ENCODE measurements at regions not wholly inside any gene's neighbourhood (a gene's known extent, or its start where the extent isn't known, plus 50 kb on each side); places are given as distances from the start of the nearest gene placed in this dataset.

GRCh38 chr11:23948851-23949250 is 548.0 kb upstream of the LUZP2 start:
- H3K4me3 ChIP-seq, result no peak overlapping the region
- 69 to 79% (median 76%) methylated on average over 2 of the region's 2 CpGs for WGBS, 4 donors
- H3K4me1 ChIP-seq, result peaks cover 0 to 4% (median 0%) of the 10 kb centered on the region in 12 donors
- no peaks in the 10 kb centered on the region for H3K36me3 ChIP-seq
- TF ChIP-seq CTCF (IDR thresholded peaks at IDR 0.05), result no peak
- TF ChIP-seq POLR2A (IDR thresholded peaks at IDR 0.05), result no peak
- no peaks in the 10 kb centered on the region for H3K9me3 ChIP-seq
- ATAC-seq (no peak), DNase-seq (no peak)
- intact Hi-C loops (cut with DNase I), result no loop called here
- no peak overlapping the region for H3K27ac ChIP-seq
- no peaks in the 10 kb centered on the region for H3K27me3 ChIP-seq

- TF ChIP-seq CTCF (IDR thresholded peaks at IDR 0.05) (no peak), POLR2A (IDR thresholded peaks at IDR 0.05) (no peak)
Measured at GRCh38 chr11:23953951-23954710, 542.7 kb upstream of the LUZP2 start.

DNA sequence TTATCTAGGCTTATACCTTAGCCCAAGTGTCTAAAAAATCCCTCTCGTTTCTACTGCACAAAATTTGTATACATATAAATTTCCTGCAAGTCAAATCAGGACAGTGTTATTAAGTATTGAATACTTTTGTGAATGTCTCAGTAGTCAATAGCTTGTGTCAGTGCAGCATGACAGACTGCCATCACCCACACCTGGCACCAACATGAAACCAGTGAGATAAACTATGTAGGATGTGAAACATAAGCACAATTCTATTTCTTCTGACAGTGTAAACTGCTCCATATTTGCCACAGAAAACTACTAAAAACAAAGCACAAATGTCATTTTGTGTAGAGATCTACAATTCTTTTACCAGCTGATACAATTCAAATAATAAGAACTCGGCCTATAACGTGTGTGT is 542.1 kb upstream of the LUZP2 start:
- H3K4me1 ChIP-seq, result no peaks in the 10 kb centered on the region
- TF ChIP-seq POLR2A (IDR thresholded peaks at IDR 0.05) (no peak), CTCF (IDR thresholded peaks at IDR 0.05) (no peak)
- no peaks in the 10 kb centered on the region for H3K36me3 ChIP-seq
- H3K27ac ChIP-seq, result no peak overlapping the region
- H3K4me3 ChIP-seq, result no peak overlapping the region
- DNase-seq (no peak), ATAC-seq (no peak)
- 57 to 78% (median 73%) methylated on average over 3 of the region's 3 CpGs for whole genome bisulfite sequencing, 4 donors
- no peaks in the 10 kb centered on the region for H3K27me3 ChIP-seq
- intact Hi-C loops (cut with DNase I), result no loop called here
- H3K9me3 ChIP-seq, result no peaks in the 10 kb centered on the region

More at GRCh38 chr11:23953951-23954710, 542.7 kb upstream of the LUZP2 start:
- intact Hi-C loops (cut with DNase I), result no loop called here
- 79 to 86% (median 80%) methylated on average over 2 of the region's 2 CpGs for WGBS, 4 donors
- Histone ChIP-seq H3K4me3 (no peak overlapping the region), H3K27me3 (no peaks in the 10 kb centered on the region), H3K27ac (no peak overlapping the region), H3K4me1 (no peaks in the 10 kb centered on the region), H3K36me3 (no peaks in the 10 kb centered on the region), H3K9me3 (no peaks in the 10 kb centered on the region)
- DNase-seq (no peak), ATAC-seq (no peak)

DNA sequence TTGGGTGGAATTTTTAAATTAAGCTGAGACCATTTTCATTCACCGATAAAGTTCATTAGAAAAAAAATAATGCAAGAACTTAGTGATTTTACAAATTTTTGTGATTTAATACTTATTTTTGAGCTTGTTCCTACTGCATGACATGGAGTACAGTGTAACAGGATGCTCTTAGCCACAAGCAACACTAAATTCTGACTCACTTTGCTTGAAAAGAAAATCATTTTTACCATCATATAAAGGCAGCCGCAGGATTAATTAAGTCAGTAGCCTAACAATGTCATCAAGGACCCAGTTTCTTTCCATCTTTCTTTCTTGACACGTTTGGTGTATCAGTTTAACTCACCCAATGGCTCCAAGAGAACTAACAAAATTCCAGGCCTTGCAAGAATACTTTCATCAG is 540.3 kb upstream of the LUZP2 start:
- no peak for DNase-seq
- no peak for ATAC-seq
- Histone ChIP-seq H3K4me3 (no peak overlapping the region), H3K36me3 (no peaks in the 10 kb centered on the region), H3K9me3 (no peaks in the 10 kb centered on the region), H3K4me1 (no peaks in the 10 kb centered on the region), H3K27ac (no peak overlapping the region), H3K27me3 (no peaks in the 10 kb centered on the region)
- WGBS, 4 donors, result 79 to 85% (median 80%) methylated on average over 3 of the region's 3 CpGs
- no peak for TF ChIP-seq POLR2A (IDR thresholded peaks at IDR 0.05)
- no peak for TF ChIP-seq CTCF (IDR thresholded peaks at IDR 0.05)
- intact Hi-C loops (cut with DNase I), result no loop called here
